Upper lobe of left lung (tissue), 6 donors: ENCODE measurements at regions not wholly inside any gene's neighbourhood (a gene's known extent, or its start where the extent isn't known, plus 50 kb on each side); places are given as distances from the start of the nearest gene placed in this dataset.

Experiments used
- ATAC-seq, 2 donors: fragments of 200-7000 bp; cut with Tn5 transposase; one replicate each; pipeline ENCODE4 v1.9.1; 2022; ENCODE audit warnings: mild to moderate bottlenecking in 2 of 2, moderate library complexity in 2 of 2; ENCODE audit not compliant: low FRiP score in 2 of 2
- DNase-seq, 2 donors: peaks; one replicate each; pipeline ENCODE4 v3.0.0-alpha.2; 2019 to 2020
- H3K27ac ChIP-seq, 4 donors: fragments of 200-600 bp; sonication (generic); one replicate each; pipeline ENCODE4 v1.5.1; 2016 to 2019
- H3K27me3 ChIP-seq, 4 donors: fragments of 200-600 bp; sonication (generic); one replicate each; pipeline ENCODE4 v1.5.1; 2017 to 2019
- H3K36me3 ChIP-seq, 4 donors: fragments of 200-600 bp; sonication (generic); one replicate each; pipeline ENCODE4 v1.5.1; 2016 to 2019
- H3K4me1 ChIP-seq, 4 donors: fragments of 200-600 bp; sonication (generic); one replicate each; pipeline ENCODE4 v1.5.1; 2018 to 2019
- H3K4me3 ChIP-seq, 4 donors: fragments of 200-600 bp; sonication (generic); one replicate each; pipeline ENCODE4 v1.5.1; 2017 to 2019; ENCODE audit warnings: mild to moderate bottlenecking in 2 of 4, moderate library complexity in 1 of 4
- H3K9me3 ChIP-seq, 4 donors: fragments of 200-600 bp; sonication (generic); one replicate each; pipeline ENCODE4 v1.5.1; 2018 to 2019
- CTCF ChIP-seq, 6 experiments: fragments of 450-650 bp in 4 of 6; fragments of 200-600 bp in 2 of 6; sonication (generic) in 2 of 6; IDR thresholded peaks; one replicate each; pipeline ENCODE4 v1.5.1; 2016 to 2019; ENCODE audit warnings: antibody characterized with exemption in 6 of 6
- EP300 ChIP-seq, 4 donors: sonication (generic); formaldehyde crosslinking; IDR thresholded peaks; one replicate each; pipeline ENCODE4 v1.5.1; 2017; ENCODE audit warnings: antibody characterized with exemption in 4 of 4, control low read depth in 2 of 4
- POLR2A ChIP-seq, 4 donors: fragments of 450-650 bp; IDR thresholded peaks; one replicate each; pipeline ENCODE4 v1.5.1; 2016 to 2017; ENCODE audit warnings: antibody characterized with exemption in 4 of 4, mild to moderate bottlenecking in 2 of 4
- POLR2AphosphoS5 ChIP-seq, 2 donors: sonication (generic); formaldehyde crosslinking; IDR thresholded peaks; one replicate each; pipeline ENCODE4 v1.5.1; 2017; ENCODE audit warnings: antibody characterized with exemption in 2 of 2
- WGBS, 2 donors: methylation state at CpG; one replicate each; pipeline ENCODE4 v1.1.5; 2017 to 2018; 5-methylcytosine and 5-hydroxymethylcytosine counted together
- donor health status: DM: no; HTN: no; CAD: no; lungs with moderate emphysema.
- donor health status: DM: no; HTN: yes; CAD: no; lungs with severe emphysema.

DNA sequence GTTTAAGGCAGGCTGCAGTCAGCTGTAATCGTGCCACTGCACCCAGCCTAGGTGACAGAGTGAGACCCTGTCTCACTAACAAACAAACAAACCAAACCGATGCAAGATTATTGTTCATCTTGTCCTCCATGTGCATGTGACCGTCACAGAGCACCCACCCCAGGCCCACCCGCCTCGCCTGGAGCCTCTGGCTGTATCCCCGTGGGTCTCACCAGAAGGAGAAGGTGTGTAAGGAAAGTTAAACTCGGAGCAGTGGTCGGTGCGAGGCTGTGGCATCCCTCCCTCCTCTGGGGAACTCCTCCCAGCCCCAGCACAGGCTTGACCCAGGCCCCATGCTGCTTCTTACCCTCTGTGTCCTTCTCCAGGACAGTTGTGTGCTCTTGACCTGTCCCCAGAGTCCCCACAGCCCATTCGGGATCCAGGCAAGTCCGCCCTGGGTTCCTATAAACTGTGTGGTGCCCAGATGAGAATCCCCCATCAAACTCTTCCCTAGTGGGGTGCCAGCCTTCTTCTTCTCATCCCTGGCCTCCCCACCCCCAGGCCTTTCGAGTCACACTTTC, 318.4 kb downstream of the AJAP1 start:
- H3K27me3 ChIP-seq = no peaks in the 10 kb centered on the region
- 81 to 88% methylated on average over 9 to 12 of the region's 12 CpGs for WGBS, 2 donors
- H3K27ac ChIP-seq = no peak overlapping the region
- H3K4me1 ChIP-seq = no peaks in the 10 kb centered on the region
- TF ChIP-seq CTCF (IDR thresholded peaks at IDR 0.05) = no peak
- no peak for TF ChIP-seq EP300 (IDR thresholded peaks at IDR 0.05)
- TF ChIP-seq POLR2AphosphoS5 (IDR thresholded peaks at IDR 0.05) = no peak
- no peak for TF ChIP-seq POLR2A (IDR thresholded peaks at IDR 0.05)
- no peak overlapping the region for H3K4me3 ChIP-seq
- no peaks in the 10 kb centered on the region for H3K9me3 ChIP-seq
- DNase-seq = no peak
- peak in 1 of 2 donors; percentile 34 for ATAC-seq
- H3K36me3 ChIP-seq = no peaks in the 10 kb centered on the region

DNA sequence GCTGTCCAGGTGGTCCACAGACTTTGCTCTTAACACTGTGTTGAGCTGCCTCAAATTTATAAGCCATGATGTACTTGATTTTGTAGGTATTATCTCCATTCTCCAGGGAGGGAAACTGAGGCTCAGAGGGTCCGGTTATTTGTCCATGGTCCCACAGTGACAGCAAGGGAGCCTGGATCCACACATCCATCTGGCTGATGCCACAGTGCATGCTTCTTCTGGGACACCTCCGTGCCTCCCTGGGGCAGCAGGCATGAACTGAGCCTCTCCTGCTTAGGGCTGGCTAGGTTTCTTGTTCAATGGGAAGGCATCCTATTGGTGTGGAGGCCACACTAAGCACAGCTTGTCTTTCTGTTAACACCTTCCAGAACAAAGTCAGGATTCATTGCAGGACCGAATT, 317.3 kb downstream of the AJAP1 start:
- no peak overlapping the region for H3K27ac ChIP-seq
- no peak overlapping the region for H3K4me3 ChIP-seq
- ATAC-seq = no peak
- 84 to 86% methylated on average over 3 of the region's 3 CpGs for WGBS, 2 donors
- no peak for TF ChIP-seq POLR2A (IDR thresholded peaks at IDR 0.05)
- no peak for TF ChIP-seq CTCF (IDR thresholded peaks at IDR 0.05)
- no peak for TF ChIP-seq EP300 (IDR thresholded peaks at IDR 0.05)
- TF ChIP-seq POLR2AphosphoS5 (IDR thresholded peaks at IDR 0.05) = no peak
- H3K27me3 ChIP-seq = no peaks in the 10 kb centered on the region
- H3K9me3 ChIP-seq = no peaks in the 10 kb centered on the region
- no peaks in the 10 kb centered on the region for H3K4me1 ChIP-seq
- no peak for DNase-seq
- H3K36me3 ChIP-seq = no peaks in the 10 kb centered on the region

- 59 to 61% methylated on average over 3 of the region's 3 CpGs for WGBS, 2 donors
- H3K4me3 ChIP-seq = no peak overlapping the region
- ATAC-seq = no peak
- no peaks in the 10 kb centered on the region for H3K27me3 ChIP-seq
- H3K9me3 ChIP-seq = no peaks in the 10 kb centered on the region
- no peaks in the 10 kb centered on the region for H3K36me3 ChIP-seq
- no peak for TF ChIP-seq POLR2A (IDR thresholded peaks at IDR 0.05)
- no peak for TF ChIP-seq CTCF (IDR thresholded peaks at IDR 0.05)
- no peak for TF ChIP-seq EP300 (IDR thresholded peaks at IDR 0.05)
- no peak for TF ChIP-seq POLR2AphosphoS5 (IDR thresholded peaks at IDR 0.05)
- no peaks in the 10 kb centered on the region for H3K4me1 ChIP-seq
- H3K27ac ChIP-seq = no peak overlapping the region
- DNase-seq = no peak
Measured at GRCh38 chr1:4970532-4970931, 316.1 kb downstream of the AJAP1 start.

- H3K9me3 ChIP-seq = no peaks in the 10 kb centered on the region
- no peaks in the 10 kb centered on the region for H3K27me3 ChIP-seq
- 90 to 100% methylated on average over 2 to 4 of the region's 4 CpGs for WGBS, 2 donors
- H3K4me3 ChIP-seq = no peak overlapping the region
- H3K4me1 ChIP-seq = no peaks in the 10 kb centered on the region
- DNase-seq = no peak
- no peaks in the 10 kb centered on the region for H3K36me3 ChIP-seq
- TF ChIP-seq EP300 (IDR thresholded peaks at IDR 0.05) (no peak), POLR2A (IDR thresholded peaks at IDR 0.05) (no peak), CTCF (IDR thresholded peaks at IDR 0.05) (no peak), POLR2AphosphoS5 (IDR thresholded peaks at IDR 0.05) (no peak)
- H3K27ac ChIP-seq = no peak overlapping the region
- no peak for ATAC-seq
Measured at GRCh38 chr1:4969556-4970129, 315.2 kb downstream of the AJAP1 start.
